Cardiac fibroblast (primary cell): ENCODE measurements at regions not wholly inside any gene's neighbourhood (a gene's known extent, or its start where the extent isn't known, plus 50 kb on each side); places are given as distances from the start of the nearest gene placed in this dataset.

Source experiments
- DNase-seq, 2 donors: peaks; one replicate each; pipeline versions ENCODE4 v3.0.0 to v3.0.0-alpha.2; 2010; ENCODE audit warnings: low read depth in 2 of 2
- H3K4me3 ChIP-seq, 2 donors: replicated peaks in 1 of 2; 1 replicate in 1 of 2; 2 replicates in 1 of 2; pipeline ENCODE4 v1.5.1; 2011; ENCODE audit warnings: low read depth in 2 of 2, low read length in 2 of 2, mild to moderate bottlenecking in 2 of 2, moderate library complexity in 1 of 2
- TF ChIP-seq, protein P1 (sequence below): IDR thresholded peaks from one replicate; pipeline ENCODE4 v1.5.1; 2011; ENCODE audit warnings: low read depth, mild to moderate bottlenecking, low read length, inconsistent platforms

DNA sequence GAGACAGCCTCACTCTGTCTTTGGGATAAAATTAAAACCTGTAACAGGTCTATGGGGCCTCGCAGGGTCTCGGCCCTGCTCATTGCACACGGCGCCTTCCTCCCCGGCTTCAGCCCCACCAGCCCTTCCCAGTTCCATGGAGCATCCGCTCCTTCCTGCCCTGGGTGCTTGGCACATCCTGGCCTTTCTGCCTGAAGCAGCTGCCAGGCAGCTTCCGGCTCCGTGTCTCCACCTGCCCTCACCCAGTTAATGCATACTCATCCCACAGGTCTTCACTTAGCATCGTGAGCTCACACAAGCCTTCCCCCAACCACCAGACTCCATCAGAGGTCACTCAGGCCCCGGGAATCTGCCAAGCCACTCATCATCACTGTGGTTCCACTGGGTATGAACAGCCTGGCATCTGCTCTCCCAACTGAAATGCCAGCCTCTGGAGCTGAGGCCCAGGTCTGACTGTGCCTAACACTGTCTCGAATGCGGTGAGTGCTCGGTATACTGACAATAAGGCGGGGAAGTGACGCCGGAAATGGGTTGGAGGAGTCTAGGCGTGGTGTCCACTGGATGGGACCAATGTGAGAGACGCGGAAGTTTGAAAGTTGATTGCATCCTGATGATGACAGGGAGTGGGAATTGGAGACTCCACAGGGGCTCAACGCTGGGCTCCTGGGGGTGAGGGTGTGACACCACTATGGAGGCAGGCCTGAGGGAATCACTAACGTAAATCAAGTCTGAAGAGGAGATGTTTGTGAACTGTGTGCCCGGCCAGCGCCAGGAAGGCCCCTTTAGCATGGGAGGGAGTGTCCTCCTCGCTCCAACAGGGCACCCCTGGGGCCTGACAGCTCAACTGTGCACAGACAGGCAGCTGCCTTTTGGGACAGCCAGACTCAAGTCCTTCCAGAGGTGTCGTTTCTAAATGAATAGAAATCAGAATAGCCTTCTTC is 245.8 kb downstream of the TTLL2 start:
- no peak overlapping the region for H3K4me3 ChIP-seq
- TF ChIP-seq, protein P1, sequence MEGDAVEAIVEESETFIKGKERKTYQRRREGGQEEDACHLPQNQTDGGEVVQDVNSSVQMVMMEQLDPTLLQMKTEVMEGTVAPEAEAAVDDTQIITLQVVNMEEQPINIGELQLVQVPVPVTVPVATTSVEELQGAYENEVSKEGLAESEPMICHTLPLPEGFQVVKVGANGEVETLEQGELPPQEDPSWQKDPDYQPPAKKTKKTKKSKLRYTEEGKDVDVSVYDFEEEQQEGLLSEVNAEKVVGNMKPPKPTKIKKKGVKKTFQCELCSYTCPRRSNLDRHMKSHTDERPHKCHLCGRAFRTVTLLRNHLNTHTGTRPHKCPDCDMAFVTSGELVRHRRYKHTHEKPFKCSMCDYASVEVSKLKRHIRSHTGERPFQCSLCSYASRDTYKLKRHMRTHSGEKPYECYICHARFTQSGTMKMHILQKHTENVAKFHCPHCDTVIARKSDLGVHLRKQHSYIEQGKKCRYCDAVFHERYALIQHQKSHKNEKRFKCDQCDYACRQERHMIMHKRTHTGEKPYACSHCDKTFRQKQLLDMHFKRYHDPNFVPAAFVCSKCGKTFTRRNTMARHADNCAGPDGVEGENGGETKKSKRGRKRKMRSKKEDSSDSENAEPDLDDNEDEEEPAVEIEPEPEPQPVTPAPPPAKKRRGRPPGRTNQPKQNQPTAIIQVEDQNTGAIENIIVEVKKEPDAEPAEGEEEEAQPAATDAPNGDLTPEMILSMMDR: no peak
- no peak for DNase-seq

DNA sequence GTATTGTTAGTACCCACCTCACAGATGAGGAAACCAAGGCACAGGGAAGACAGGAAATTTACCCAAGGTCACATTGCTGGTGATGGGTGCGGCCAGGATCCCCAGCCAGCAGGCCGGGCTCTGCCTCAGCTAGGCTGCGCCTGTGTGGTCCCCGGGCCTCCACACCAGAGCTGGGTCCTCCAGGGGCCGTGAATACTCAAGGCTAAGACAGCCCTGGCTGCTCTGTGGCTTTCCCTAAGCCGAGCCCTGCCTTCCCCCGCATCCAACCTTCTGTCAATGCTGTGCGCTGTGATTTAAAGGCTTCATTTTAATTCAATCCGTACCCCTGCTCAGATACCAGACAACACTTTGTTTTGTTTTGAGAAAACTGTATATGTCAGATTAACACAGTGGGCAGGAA is 246.7 kb downstream of the TTLL2 start:
- TF ChIP-seq, protein P1: no peak
- no peak overlapping the region for H3K4me3 ChIP-seq
- DNase-seq: no peak

DNA sequence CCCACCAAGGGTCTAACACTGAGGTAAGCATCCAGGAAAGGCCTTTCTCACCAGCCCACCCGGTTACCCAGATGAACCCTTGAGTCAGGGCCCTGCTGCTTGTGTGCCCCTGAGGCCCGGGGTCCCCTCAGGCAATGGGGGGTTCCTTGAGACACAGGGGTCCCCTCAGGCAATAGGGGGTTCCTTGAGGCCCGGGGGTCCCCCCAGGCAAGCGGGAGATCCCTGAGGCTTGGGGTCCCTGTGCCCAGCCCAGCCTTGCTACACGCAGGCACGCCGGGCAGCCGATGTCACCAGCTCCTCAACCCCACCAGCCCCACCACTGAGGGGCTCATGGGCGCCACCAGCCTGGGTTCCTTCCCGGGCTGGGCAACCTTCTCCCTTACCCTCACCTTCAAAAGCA is 247.2 kb downstream of the TTLL2 start:
- no peak for DNase-seq
- TF ChIP-seq, protein P1: no peak
- H3K4me3 ChIP-seq: no peak overlapping the region

DNA sequence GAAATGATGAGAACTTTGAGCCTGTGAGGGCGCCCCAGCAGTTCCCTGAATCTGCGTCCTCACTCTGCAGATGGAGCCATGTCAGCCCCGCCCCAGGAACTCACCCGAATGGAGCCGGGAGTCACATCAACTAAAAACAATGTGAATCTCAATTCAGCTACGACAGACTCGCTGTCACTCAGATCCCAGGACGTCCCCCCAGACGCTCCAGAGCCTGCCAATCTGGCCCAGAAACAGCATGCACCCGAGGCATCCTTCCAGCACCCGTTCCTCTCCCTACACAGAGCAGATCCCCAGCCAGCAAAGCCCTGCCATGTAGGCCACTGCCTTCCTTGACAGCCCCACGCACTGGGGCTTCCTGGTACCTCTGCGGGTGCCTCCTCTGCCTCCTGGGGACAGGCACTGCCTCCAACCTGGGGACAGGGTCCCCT is 248.0 kb downstream of the TTLL2 start:
- TF ChIP-seq, protein P1: no peak
- peak in 1 of 2 donors; percentile 33 for DNase-seq
- no peak overlapping the region for H3K4me3 ChIP-seq

DNA sequence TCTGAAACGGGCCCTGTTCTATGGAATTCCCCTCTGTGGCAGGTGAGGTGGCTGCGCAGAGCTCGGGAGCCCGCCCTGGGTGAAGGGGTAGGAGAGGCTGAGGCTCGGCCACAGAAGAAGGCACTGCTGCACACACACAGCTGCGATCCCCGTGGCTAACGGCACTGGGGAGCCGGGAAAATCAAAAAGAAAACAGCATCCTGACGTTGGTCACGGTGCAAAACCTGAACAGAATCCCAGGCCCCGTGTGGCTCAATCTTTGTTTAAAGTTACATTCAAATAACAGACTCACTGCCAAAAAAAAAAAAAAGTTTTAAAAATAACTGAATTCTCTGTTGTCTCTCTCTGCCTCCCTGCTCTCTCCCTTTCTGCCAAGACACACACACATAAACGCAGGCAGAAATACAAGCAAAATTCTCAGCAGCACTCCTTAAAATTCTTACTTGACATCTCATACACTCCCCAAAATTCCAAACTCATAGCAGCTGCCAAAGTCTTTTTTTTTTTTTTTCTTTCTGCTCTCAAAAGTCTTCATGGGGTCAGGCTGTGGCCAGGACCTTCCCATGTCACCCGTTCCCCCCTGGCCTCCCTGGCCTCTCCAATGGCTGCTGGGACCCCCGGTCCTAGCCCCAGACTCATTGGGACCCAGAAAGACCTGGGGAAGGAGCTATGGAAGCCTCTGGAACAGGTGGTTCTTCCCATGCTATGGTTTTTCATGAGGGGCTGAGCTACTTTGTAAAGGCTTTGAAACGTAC is 248.8 kb downstream of the TTLL2 start:
- TF ChIP-seq, protein P1: no peak
- peak in 1 of 2 donors; percentile 92 for DNase-seq
- H3K4me3 ChIP-seq: no peak overlapping the region

DNA sequence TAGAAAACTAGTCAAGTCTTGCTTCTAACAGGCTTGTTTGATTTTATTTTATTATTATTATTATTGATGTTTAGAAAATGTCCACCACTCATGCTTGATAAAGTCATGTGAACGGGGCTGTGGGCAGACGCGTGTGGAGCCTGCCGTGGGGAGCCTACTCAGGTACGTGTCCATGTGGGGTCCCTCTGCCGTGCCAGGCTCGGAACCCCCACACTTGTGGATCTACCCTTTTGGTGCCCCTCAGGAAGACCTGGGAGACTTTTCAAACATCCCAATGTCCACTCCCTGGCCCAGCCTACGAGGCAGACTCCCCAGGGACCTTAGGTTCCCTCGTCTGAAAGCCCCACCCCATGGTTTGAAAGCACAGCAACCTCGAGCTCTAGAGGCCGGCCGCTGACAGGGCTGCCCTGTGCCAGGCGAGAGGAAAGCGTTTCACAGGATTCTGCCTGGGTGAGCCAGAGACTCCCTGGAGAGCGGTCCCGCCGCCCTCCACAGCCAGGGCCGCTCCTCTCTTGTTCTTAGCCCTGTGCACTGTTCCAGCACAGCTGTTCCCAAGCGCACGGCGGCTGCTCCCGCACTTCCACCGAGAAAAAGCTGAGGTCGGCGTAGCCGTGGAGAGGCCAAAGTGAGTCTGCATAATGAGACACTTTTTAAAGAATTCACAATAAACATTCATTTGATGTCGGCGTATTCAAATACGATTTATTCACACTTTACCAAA is 249.7 kb downstream of the TTLL2 start:
- TF ChIP-seq, protein P1: no peak
- no peak overlapping the region for H3K4me3 ChIP-seq
- peak; percentile 3 to 64 for DNase-seq
